Type B pancreatic cell (in vitro differentiated cells): ENCODE measurements at regions not wholly inside any gene's neighbourhood (a gene's known extent, or its start where the extent isn't known, plus 50 kb on each side); places are given as distances from the start of the nearest gene placed in this dataset.

ENCODE experiments used
- DNase-seq: peaks from one replicate; pipeline ENCODE4 v3.0.0; 2021; ENCODE audit warnings: mixed read lengths; ENCODE audit not compliant: unreplicated experiment; ENCODE audit errors: extremely low spot score
- H3K27ac Mint-ChIP-seq: 2 replicates; pipeline ENCODE4 v1.8.0; 2021; ENCODE audit warnings: mild to moderate bottlenecking, mixed read lengths
- H3K27me3 Mint-ChIP-seq: 2 replicates; pipeline ENCODE4 v1.8.0; 2021; ENCODE audit warnings: mixed read lengths
- H3K36me3 Mint-ChIP-seq: 2 replicates; pipeline ENCODE4 v1.8.0; 2021; ENCODE audit warnings: mixed read lengths
- H3K4me1 Mint-ChIP-seq: one replicate; pipeline ENCODE4 v1.8.0; 2021; ENCODE audit warnings: mixed read lengths; ENCODE audit not compliant: unreplicated experiment
- H3K4me3 Mint-ChIP-seq: 2 replicates; pipeline ENCODE4 v1.8.0; 2021; ENCODE audit warnings: mild to moderate bottlenecking, mixed read lengths
- H3K9me3 Mint-ChIP-seq: 2 replicates; pipeline ENCODE4 v1.8.0; 2021; ENCODE audit warnings: mixed read lengths
- CTCF ChIP-seq: fragments of 200-600 bp; sonication (generic); conservative IDR thresholded peaks from 2 replicates; pipeline ENCODE4 v1.5.0; 2021; ENCODE audit warnings: antibody characterized with exemption, mild to moderate bottlenecking

DNA sequence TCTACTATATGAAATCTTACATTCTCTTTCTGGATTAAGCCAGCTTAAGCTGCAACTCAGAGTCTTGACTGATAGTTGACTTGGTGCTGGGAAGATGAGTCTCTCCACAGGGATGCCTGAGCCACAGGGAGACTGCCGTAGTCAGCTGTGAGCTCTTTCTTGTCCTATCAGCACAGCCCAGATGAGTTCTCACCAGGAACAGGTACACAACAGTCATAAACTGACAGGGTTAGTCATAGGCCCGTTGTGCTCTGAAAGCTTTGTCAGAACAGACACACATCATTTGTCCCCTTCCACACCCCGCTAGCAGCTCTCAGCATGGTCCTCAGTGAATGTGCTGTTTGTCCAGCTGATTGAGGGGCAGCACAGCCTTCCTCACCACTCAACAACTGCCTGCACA is 221.6 kb downstream of the RPS24 start:
- peaks cover 21% of the 10 kb centered on the region for H3K4me1 Mint-ChIP-seq
- no peaks in the 10 kb centered on the region for H3K9me3 Mint-ChIP-seq
- DNase-seq, result no peak
- H3K4me3 Mint-ChIP-seq, result no peak overlapping the region
- no peak for TF ChIP-seq CTCF
- peak overlapping the region; percentile 39 for H3K27ac Mint-ChIP-seq
- H3K36me3 Mint-ChIP-seq, result no peaks in the 10 kb centered on the region
- no peaks in the 10 kb centered on the region for H3K27me3 Mint-ChIP-seq

DNA sequence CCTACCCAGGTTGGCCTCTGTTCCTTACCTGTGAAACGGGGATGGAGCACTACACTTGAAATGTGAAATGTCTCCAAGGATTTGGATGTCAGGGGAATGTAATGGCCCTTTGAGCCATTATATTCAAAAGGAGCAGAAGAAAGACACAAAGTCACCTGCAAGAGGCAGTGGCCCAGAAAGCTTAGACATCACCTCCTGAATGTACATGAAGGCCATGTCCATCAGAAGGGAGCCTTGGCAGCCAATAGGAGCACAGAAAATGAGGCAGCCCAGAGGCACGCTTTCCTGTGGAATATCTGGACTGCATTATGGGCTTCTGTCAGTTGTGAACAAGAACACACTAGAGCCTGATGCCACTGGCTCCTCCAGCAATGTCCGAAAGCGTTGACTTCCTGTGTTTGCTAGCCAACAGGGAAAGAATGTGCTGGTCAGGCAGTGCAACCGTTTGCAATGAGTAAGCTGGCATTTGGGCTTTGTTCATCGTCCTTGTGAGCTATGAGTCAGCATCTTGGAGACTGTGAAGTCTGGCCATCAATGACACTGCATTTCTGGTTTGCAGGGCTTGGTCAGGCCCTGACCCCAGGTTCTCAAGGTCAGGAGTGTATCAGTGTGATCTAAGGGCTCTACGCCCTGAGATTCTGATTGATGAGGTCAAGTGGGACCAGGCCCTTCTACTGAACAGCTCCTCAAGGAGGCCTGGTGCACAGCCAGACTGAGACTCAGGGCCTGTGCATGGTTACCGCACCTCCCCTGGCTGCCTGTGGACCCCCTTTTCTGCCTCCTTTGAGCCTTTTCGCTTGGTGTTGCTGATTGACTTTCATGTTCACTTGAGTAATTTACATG is 222.4 kb downstream of the RPS24 start:
- TF ChIP-seq CTCF, result no peak
- DNase-seq, result no peak
- Mint-ChIP-seq H3K9me3 (no peaks in the 10 kb centered on the region), H3K4me1 (peaks cover 27% of the 10 kb centered on the region), H3K27ac (peak overlapping the region; percentile 39), H3K27me3 (peaks cover 3% of the 10 kb centered on the region), H3K36me3 (no peaks in the 10 kb centered on the region), H3K4me3 (no peak overlapping the region)

- Mint-ChIP-seq H3K4me3 (no peak overlapping the region), H3K36me3 (no peaks in the 10 kb centered on the region), H3K4me1 (peaks cover 22% of the 10 kb centered on the region), H3K27ac (no peak overlapping the region), H3K9me3 (no peaks in the 10 kb centered on the region), H3K27me3 (peaks cover 3% of the 10 kb centered on the region)
- DNase-seq, result no peak
- peak; percentile 19 for TF ChIP-seq CTCF
Measured at GRCh38 chr10:78258323-78259030, 224.8 kb downstream of the RPS24 start.

DNA sequence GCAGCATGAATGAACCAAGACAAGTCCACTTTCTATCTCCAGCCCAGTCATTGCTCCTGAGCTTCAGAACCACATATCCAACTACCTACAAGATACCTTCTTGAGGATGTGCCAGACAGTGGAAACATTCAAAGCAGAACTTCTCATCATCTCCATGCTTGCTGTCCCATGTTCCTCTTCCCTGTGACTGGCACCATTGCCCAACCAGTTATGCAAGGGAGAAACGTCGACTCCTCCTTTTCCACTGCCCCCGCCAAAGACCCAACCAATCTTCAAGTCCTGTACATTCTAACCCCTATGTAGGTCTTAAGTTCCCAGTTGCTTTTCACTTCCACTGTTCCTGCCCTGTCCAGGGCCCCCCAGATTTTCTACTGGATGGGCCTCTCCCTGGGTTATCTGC is 225.7 kb downstream of the RPS24 start:
- TF ChIP-seq CTCF, result no peak
- Mint-ChIP-seq H3K27ac (no peak overlapping the region), H3K9me3 (no peaks in the 10 kb centered on the region), H3K4me3 (no peak overlapping the region), H3K36me3 (no peaks in the 10 kb centered on the region), H3K4me1 (peaks cover 13% of the 10 kb centered on the region), H3K27me3 (peaks cover 3% of the 10 kb centered on the region)
- no peak for DNase-seq

GRCh38 chr10:78260141-78260540 is 226.5 kb downstream of the RPS24 start:
- Mint-ChIP-seq H3K4me3 (no peak overlapping the region), H3K4me1 (peaks cover 15% of the 10 kb centered on the region), H3K36me3 (no peaks in the 10 kb centered on the region), H3K27me3 (peaks cover 3% of the 10 kb centered on the region), H3K9me3 (no peaks in the 10 kb centered on the region), H3K27ac (peak overlapping the region; percentile 53)
- DNase-seq, result no peak
- TF ChIP-seq CTCF, result peak; percentile 29
